ENCODE measurements at regions not wholly inside any gene's neighbourhood (a gene's known extent, or its start where the extent isn't known, plus 50 kb on each side); places are given as distances from the start of the nearest gene placed in this dataset.

- no peak overlapping the region for H2BK12ac ChIP-seq (ENCODE audit: low read length in 2 of 2)
- no peak overlapping the region for H2BK120ac ChIP-seq (ENCODE audit: low read depth, low read length)
- H4K8ac ChIP-seq (ENCODE audit: low read length) = no peak overlapping the region
- H3K9me3 ChIP-seq (ENCODE audit: control insufficient read depth, low read length) = no peaks in the 10 kb centered on the region
- peaks cover 63 to 80% of the 10 kb centered on the region in 2 experiments for H3K27me3 ChIP-seq (ENCODE audit: control insufficient read depth in 1 of 2, insufficient read depth in 1 of 2, low read length in 2 of 2)
- no peak overlapping the region for H3K23ac ChIP-seq (ENCODE audit: low read length in 2 of 2)
- no peak overlapping the region for H3K14ac ChIP-seq (ENCODE audit: low read length in 2 of 2)
- H3K4me3 ChIP-seq (ENCODE audit: insufficient read depth in 1 of 2, low read depth in 1 of 2, low read length in 2 of 2) = no peak overlapping the region
- H3K79me1 ChIP-seq (replicated peaks; ENCODE audit: low read length, poor library complexity, severe bottlenecking) = no peaks in the 10 kb centered on the region
- no peak overlapping the region for H3K4me2 ChIP-seq (ENCODE audit: low read length, poor library complexity, severe bottlenecking)
- H2AK5ac ChIP-seq (ENCODE audit: low read length, severe bottlenecking) = no peak overlapping the region
- H3K36me3 ChIP-seq (ENCODE audit: control insufficient read depth in 1 of 2, insufficient read depth in 2 of 2, low read depth in 1 of 2, low read length in 2 of 2) = no peaks in the 10 kb centered on the region
- no peak overlapping the region for H3K4ac ChIP-seq (ENCODE audit: low read depth in 1 of 2, low read length in 2 of 2)
- no peak overlapping the region for H4K91ac ChIP-seq (ENCODE audit: low read length)
- H2BK5ac ChIP-seq (ENCODE audit: low read depth, low read length, poor library complexity, severe bottlenecking) = no peak overlapping the region
- 63% methylated on average over 5 of the region's 6 CpGs for WGBS
- H3K27ac ChIP-seq (ENCODE audit: low read length, poor library complexity, severe bottlenecking) = no peak overlapping the region
- peaks cover 6% of the 10 kb centered on the region for H3K4me1 ChIP-seq (ENCODE audit: control insufficient read depth, insufficient read depth, low read depth, low read length)
- no peak overlapping the region for H3K9ac ChIP-seq (ENCODE audit: low read length)
- H2AFZ ChIP-seq (ENCODE audit: low read depth, low read length) = no peak overlapping the region
- no peak for DNase-seq
- no peak overlapping the region for H3K18ac ChIP-seq (ENCODE audit: low read depth in 1 of 2, low read length in 2 of 2)
- no peak overlapping the region for H2BK15ac ChIP-seq (ENCODE audit: low read depth, poor library complexity, severe bottlenecking)
Measured at GRCh38 chr5:141788296-141788970, 89.8 kb downstream of the PCDH1 start.

GRCh38 chr5:141787376-141787775 lies 90.8 kb downstream of the PCDH1 start:
- Histone ChIP-seq H3K27ac (ENCODE audit: low read length, poor library complexity, severe bottlenecking) (no peak overlapping the region), H3K36me3 (ENCODE audit: control insufficient read depth in 1 of 2, insufficient read depth in 2 of 2, low read depth in 1 of 2, low read length in 2 of 2) (no peaks in the 10 kb centered on the region), H3K18ac (ENCODE audit: low read depth in 1 of 2, low read length in 2 of 2) (no peak overlapping the region), H2BK15ac (ENCODE audit: low read depth, poor library complexity, severe bottlenecking) (no peak overlapping the region), H4K91ac (ENCODE audit: low read length) (no peak overlapping the region), H3K27me3 (ENCODE audit: control insufficient read depth in 1 of 2, insufficient read depth in 1 of 2, low read length in 2 of 2) (peaks cover 56 to 73% of the 10 kb centered on the region in 2 experiments), H2BK120ac (ENCODE audit: low read depth, low read length) (no peak overlapping the region), H3K4ac (ENCODE audit: low read depth in 1 of 2, low read length in 2 of 2) (no peak overlapping the region), H4K8ac (ENCODE audit: low read length) (no peak overlapping the region), H3K14ac (ENCODE audit: low read length in 2 of 2) (no peak overlapping the region), H3K79me1 (replicated peaks; ENCODE audit: low read length, poor library complexity, severe bottlenecking) (no peaks in the 10 kb centered on the region), H2AFZ (ENCODE audit: low read depth, low read length) (no peak overlapping the region), H2AK5ac (ENCODE audit: low read length, severe bottlenecking) (no peak overlapping the region), H2BK12ac (ENCODE audit: low read length in 2 of 2) (no peak overlapping the region), H3K23ac (ENCODE audit: low read length in 2 of 2) (no peak overlapping the region), H2BK5ac (ENCODE audit: low read depth, low read length, poor library complexity, severe bottlenecking) (no peak overlapping the region), H3K4me2 (ENCODE audit: low read length, poor library complexity, severe bottlenecking) (no peak overlapping the region), H3K9ac (ENCODE audit: low read length) (no peak overlapping the region), H3K4me3 (ENCODE audit: insufficient read depth in 1 of 2, low read depth in 1 of 2, low read length in 2 of 2) (no peak overlapping the region), H3K4me1 (ENCODE audit: control insufficient read depth, insufficient read depth, low read depth, low read length) (peaks cover 14% of the 10 kb centered on the region), H3K9me3 (ENCODE audit: control insufficient read depth, low read length) (no peaks in the 10 kb centered on the region)
- WGBS = 58% methylated on average over 2 of the region's 3 CpGs
- DNase-seq = no peak

- Histone ChIP-seq H3K27ac (ENCODE audit: low read length, poor library complexity, severe bottlenecking) (no peak overlapping the region), H2BK5ac (ENCODE audit: low read depth, low read length, poor library complexity, severe bottlenecking) (no peak overlapping the region), H3K4me3 (ENCODE audit: insufficient read depth in 1 of 2, low read depth in 1 of 2, low read length in 2 of 2) (no peak overlapping the region), H3K36me3 (ENCODE audit: control insufficient read depth in 1 of 2, insufficient read depth in 2 of 2, low read depth in 1 of 2, low read length in 2 of 2) (no peaks in the 10 kb centered on the region), H3K4ac (ENCODE audit: low read depth in 1 of 2, low read length in 2 of 2) (no peak overlapping the region), H3K27me3 (ENCODE audit: control insufficient read depth in 1 of 2, insufficient read depth in 1 of 2, low read length in 2 of 2) (peaks cover 57 to 71% of the 10 kb centered on the region in 2 experiments), H3K14ac (ENCODE audit: low read length in 2 of 2) (no peak overlapping the region), H3K18ac (ENCODE audit: low read depth in 1 of 2, low read length in 2 of 2) (no peak overlapping the region), H3K23ac (ENCODE audit: low read length in 2 of 2) (no peak overlapping the region), H3K9ac (ENCODE audit: low read length) (no peak overlapping the region), H2BK120ac (ENCODE audit: low read depth, low read length) (no peak overlapping the region), H4K8ac (ENCODE audit: low read length) (no peak overlapping the region), H3K9me3 (ENCODE audit: control insufficient read depth, low read length) (no peaks in the 10 kb centered on the region), H3K79me1 (replicated peaks; ENCODE audit: low read length, poor library complexity, severe bottlenecking) (no peaks in the 10 kb centered on the region), H2AK5ac (ENCODE audit: low read length, severe bottlenecking) (no peak overlapping the region), H2BK15ac (ENCODE audit: low read depth, poor library complexity, severe bottlenecking) (no peak overlapping the region), H4K91ac (ENCODE audit: low read length) (no peak overlapping the region), H3K4me1 (ENCODE audit: control insufficient read depth, insufficient read depth, low read depth, low read length) (peaks cover 16% of the 10 kb centered on the region), H3K4me2 (ENCODE audit: low read length, poor library complexity, severe bottlenecking) (no peak overlapping the region), H2AFZ (ENCODE audit: low read depth, low read length) (no peak overlapping the region), H2BK12ac (ENCODE audit: low read length in 2 of 2) (no peak overlapping the region)
- WGBS = 98% methylated on average over 2 of the region's 3 CpGs
- no peak for DNase-seq
Measured at GRCh38 chr5:141786700-141787099, 91.5 kb downstream of the PCDH1 start.

- no peaks in the 10 kb centered on the region for H3K9me3 ChIP-seq (ENCODE audit: control insufficient read depth, low read length)
- no peak overlapping the region for H2AFZ ChIP-seq (ENCODE audit: low read depth, low read length)
- H3K23ac ChIP-seq (ENCODE audit: low read length in 2 of 2) = no peak overlapping the region
- no peak overlapping the region for H3K9ac ChIP-seq (ENCODE audit: low read length)
- no peak overlapping the region for H3K18ac ChIP-seq (ENCODE audit: low read depth in 1 of 2, low read length in 2 of 2)
- no peak overlapping the region for H3K27ac ChIP-seq (ENCODE audit: low read length, poor library complexity, severe bottlenecking)
- H2BK120ac ChIP-seq (ENCODE audit: low read depth, low read length) = no peak overlapping the region
- H2AK5ac ChIP-seq (ENCODE audit: low read length, severe bottlenecking) = no peak overlapping the region
- H3K4me3 ChIP-seq (ENCODE audit: insufficient read depth in 1 of 2, low read depth in 1 of 2, low read length in 2 of 2) = no peak overlapping the region
- H4K91ac ChIP-seq (ENCODE audit: low read length) = no peak overlapping the region
- H2BK5ac ChIP-seq (ENCODE audit: low read depth, low read length, poor library complexity, severe bottlenecking) = no peak overlapping the region
- DNase-seq = no peak
- 92% methylated on average over 5 of the region's 5 CpGs for WGBS
- no peaks in the 10 kb centered on the region for H3K36me3 ChIP-seq (ENCODE audit: control insufficient read depth in 1 of 2, insufficient read depth in 2 of 2, low read depth in 1 of 2, low read length in 2 of 2)
- H3K4ac ChIP-seq (ENCODE audit: low read depth in 1 of 2, low read length in 2 of 2) = no peak overlapping the region
- no peak overlapping the region for H2BK12ac ChIP-seq (ENCODE audit: low read length in 2 of 2)
- no peak overlapping the region for H3K4me2 ChIP-seq (ENCODE audit: low read length, poor library complexity, severe bottlenecking)
- no peak overlapping the region for H4K8ac ChIP-seq (ENCODE audit: low read length)
- H3K14ac ChIP-seq (ENCODE audit: low read length in 2 of 2) = no peak overlapping the region
- H3K27me3 ChIP-seq (ENCODE audit: control insufficient read depth in 1 of 2, insufficient read depth in 1 of 2, low read length in 2 of 2) = peaks cover 56 to 69% of the 10 kb centered on the region in 2 experiments
- H3K4me1 ChIP-seq (ENCODE audit: control insufficient read depth, insufficient read depth, low read depth, low read length) = peaks cover 18% of the 10 kb centered on the region
- H2BK15ac ChIP-seq (ENCODE audit: low read depth, poor library complexity, severe bottlenecking) = no peak overlapping the region
- no peaks in the 10 kb centered on the region for H3K79me1 ChIP-seq (replicated peaks; ENCODE audit: low read length, poor library complexity, severe bottlenecking)
Measured at GRCh38 chr5:141785711-141786110, 92.5 kb downstream of the PCDH1 start.

Measured in mesenchymal stem cell (in vitro differentiated cells and primary cell).